ENCODE measurements at regions not wholly inside any gene's neighbourhood (a gene's known extent, or its start where the extent isn't known, plus 50 kb on each side); places are given as distances from the start of the nearest gene placed in this dataset.

DNA sequence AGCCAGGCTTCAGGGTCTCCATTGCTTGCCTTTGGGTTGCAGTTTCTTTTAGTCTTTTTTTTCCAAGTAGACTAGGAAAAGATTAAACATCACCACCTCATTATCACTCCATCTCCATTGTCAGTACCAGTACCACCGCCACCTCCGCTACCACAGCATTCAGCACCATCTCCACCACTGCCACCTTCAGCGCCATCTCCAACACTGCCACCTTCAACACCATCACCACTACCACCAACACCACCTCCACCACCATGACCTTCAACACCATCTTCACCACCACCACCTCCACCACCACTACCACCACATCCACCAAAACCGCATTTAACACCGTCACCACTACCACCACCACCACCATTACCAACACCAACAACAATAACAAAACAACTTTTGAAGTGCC is 141.5 kb upstream of the MPHOSPH6 start:
- Histone ChIP-seq H3K27me3 (replicated peaks in 1 of 7) (peaks cover 0 to 36% (median 0%) of the 10 kb centered on the region in 7 donors), H3K36me3 (no peaks in the 10 kb centered on the region), H3K27ac (no peak overlapping the region), H3K9me3 (peaks cover 0 to 11% (median 0%) of the 10 kb centered on the region in 8 donors), H3K4me1 (no peaks in the 10 kb centered on the region), H3K4me3 (no peak overlapping the region)
- DNase-seq = no peak
- TF ChIP-seq POLR2A (IDR thresholded peaks at IDR 0.05) (no peak), POLR2AphosphoS5 (IDR thresholded peaks at IDR 0.05) (no peak)
- TF ChIP-seq, protein P1, sequence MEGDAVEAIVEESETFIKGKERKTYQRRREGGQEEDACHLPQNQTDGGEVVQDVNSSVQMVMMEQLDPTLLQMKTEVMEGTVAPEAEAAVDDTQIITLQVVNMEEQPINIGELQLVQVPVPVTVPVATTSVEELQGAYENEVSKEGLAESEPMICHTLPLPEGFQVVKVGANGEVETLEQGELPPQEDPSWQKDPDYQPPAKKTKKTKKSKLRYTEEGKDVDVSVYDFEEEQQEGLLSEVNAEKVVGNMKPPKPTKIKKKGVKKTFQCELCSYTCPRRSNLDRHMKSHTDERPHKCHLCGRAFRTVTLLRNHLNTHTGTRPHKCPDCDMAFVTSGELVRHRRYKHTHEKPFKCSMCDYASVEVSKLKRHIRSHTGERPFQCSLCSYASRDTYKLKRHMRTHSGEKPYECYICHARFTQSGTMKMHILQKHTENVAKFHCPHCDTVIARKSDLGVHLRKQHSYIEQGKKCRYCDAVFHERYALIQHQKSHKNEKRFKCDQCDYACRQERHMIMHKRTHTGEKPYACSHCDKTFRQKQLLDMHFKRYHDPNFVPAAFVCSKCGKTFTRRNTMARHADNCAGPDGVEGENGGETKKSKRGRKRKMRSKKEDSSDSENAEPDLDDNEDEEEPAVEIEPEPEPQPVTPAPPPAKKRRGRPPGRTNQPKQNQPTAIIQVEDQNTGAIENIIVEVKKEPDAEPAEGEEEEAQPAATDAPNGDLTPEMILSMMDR (IDR thresholded peaks at IDR 0.05 in 8 of 11, conservative IDR thresholded peaks at IDR 0.05 in 3 of 11) = no peak
- intact Hi-C loops (cut with DNase I; ENCODE audit: low total_unique reads) = no loop called here
- whole genome bisulfite sequencing, 5 donors = 89 to 96% (median 92%) methylated on average over 5 of the region's 5 CpGs

DNA sequence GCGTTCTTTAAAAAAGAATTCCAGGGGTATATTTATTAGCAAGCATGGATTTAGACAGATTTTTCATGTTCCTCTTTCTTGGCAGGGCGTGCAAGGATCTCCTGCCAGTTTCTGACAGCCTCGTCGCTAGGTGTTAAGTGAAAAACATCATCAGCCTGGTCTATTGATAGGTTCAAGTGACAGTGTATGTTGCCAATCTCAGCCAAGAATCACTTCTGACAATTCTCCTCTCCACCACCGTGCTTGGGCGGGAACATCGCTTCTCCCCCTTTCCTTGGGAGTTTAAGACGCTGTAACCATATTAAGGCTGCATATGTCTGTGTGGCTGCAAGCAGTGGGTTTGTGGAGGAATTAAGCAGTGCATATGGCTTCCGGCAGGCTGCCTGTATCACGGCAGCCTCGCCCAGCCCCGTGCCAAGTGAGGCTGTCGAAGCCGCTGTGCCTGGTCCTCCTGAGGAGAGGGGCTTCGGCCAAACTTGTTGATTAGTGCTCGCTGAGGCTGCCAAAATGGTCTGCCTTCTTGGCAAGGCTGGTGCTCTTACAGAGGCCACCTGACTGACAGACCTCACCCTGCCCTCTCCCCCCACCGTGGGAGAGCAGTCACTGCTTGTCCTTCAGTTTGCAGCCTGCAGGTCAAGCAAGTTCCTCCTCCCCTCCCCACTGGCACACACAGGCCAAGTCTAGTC is 132.2 kb upstream of the MPHOSPH6 start:
- Histone ChIP-seq H3K27me3 (replicated peaks in 1 of 7) (peaks cover 0 to 12% (median 0%) of the 10 kb centered on the region in 7 donors), H3K4me3 (no peak overlapping the region), H3K9me3 (peaks cover 0 to 3% (median 0%) of the 10 kb centered on the region in 8 donors), H3K27ac (no peak overlapping the region), H3K4me1 (no peaks in the 10 kb centered on the region), H3K36me3 (no peaks in the 10 kb centered on the region)
- intact Hi-C loops (cut with DNase I; ENCODE audit: low total_unique reads) = no loop called here
- DNase-seq = no peak
- 82 to 84% (median 82%) methylated on average over 16 to 17 of the region's 17 CpGs for WGBS, 5 donors
- TF ChIP-seq POLR2A (IDR thresholded peaks at IDR 0.05) (no peak), POLR2AphosphoS5 (IDR thresholded peaks at IDR 0.05) (no peak)

DNA sequence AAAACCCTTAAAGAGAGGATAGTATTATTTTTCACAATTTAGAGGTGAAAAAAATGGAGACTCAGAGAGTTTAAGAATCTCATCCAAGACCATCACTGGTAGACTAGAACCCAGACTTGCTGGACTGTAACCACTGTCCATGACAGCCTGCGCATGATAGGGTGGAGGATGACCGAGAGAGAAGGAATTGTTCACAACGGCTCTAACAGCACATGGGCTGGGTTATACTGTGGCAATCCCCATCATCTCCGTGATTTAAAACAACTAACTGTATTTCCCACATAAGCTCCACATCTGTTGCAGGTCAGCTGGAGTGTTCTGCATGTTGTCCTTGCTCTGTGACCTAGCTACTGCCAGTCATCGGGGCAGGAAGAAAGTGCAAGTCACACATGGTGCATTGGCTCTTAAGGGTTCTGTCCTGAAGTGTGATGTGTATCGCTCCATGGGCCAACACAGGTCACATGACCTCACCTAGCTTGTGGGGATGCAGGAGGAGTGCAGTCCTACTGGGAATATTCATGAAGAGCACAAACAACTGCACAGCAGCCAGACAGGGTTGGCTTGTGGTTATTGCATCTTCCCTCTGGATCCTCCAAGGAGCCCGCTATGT is 131.2 kb upstream of the MPHOSPH6 start:
- peaks cover 0 to 12% (median 0%) of the 10 kb centered on the region in 7 donors for H3K27me3 ChIP-seq (replicated peaks in 1 of 7)
- intact Hi-C loops (cut with DNase I; ENCODE audit: low total_unique reads) = no loop called here
- no peak overlapping the region for H3K4me3 ChIP-seq
- 67 to 86% (median 85%) methylated on average over 6 to 7 of the region's 7 CpGs for WGBS, 5 donors
- H3K36me3 ChIP-seq = no peaks in the 10 kb centered on the region
- H3K4me1 ChIP-seq = no peaks in the 10 kb centered on the region
- TF ChIP-seq POLR2AphosphoS5 (IDR thresholded peaks at IDR 0.05) = no peak
- TF ChIP-seq, protein P1 (IDR thresholded peaks at IDR 0.05 in 8 of 11, conservative IDR thresholded peaks at IDR 0.05 in 3 of 11) = no peak
- no peak for TF ChIP-seq POLR2A (IDR thresholded peaks at IDR 0.05)
- no peak overlapping the region for H3K27ac ChIP-seq
- H3K9me3 ChIP-seq = no peaks in the 10 kb centered on the region
- DNase-seq = no peak

DNA sequence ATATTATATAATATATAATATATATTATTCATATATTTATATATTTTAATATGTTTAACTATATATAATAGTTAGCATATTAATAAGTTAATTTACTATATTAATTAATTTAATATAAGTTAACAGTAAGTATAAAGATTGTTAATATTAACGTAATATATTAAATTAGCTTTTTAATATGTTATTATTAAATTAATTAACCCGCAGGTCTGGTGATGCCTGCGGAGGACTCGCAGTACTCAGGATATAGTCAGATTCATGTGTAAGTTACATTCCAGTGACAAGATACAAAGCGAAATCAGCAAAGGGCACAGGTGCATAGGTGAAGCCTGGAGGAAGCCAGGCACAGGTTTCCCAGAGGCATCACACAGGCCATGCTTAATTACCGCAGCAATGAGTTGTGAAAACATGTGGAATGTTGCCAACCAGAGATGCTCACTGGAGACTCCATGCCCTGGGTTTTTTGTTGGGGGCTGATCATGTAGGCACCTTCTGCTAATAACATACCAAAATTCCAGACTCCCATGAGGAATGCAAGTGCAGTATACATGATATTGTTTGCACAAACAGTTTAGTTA is 130.4 kb upstream of the MPHOSPH6 start:
- no peak overlapping the region for H3K27ac ChIP-seq
- H3K4me1 ChIP-seq = no peaks in the 10 kb centered on the region
- no peaks in the 10 kb centered on the region for H3K9me3 ChIP-seq
- no peak for DNase-seq
- no peak for TF ChIP-seq POLR2AphosphoS5 (IDR thresholded peaks at IDR 0.05)
- H3K4me3 ChIP-seq = no peak overlapping the region
- no peaks in the 10 kb centered on the region for H3K36me3 ChIP-seq
- peaks cover 0 to 12% (median 0%) of the 10 kb centered on the region in 7 donors for H3K27me3 ChIP-seq (replicated peaks in 1 of 7)
- intact Hi-C loops (cut with DNase I; ENCODE audit: low total_unique reads) = no loop called here
- 93 to 96% (median 94%) methylated on average over 6 of the region's 6 CpGs for WGBS, 5 donors

DNA sequence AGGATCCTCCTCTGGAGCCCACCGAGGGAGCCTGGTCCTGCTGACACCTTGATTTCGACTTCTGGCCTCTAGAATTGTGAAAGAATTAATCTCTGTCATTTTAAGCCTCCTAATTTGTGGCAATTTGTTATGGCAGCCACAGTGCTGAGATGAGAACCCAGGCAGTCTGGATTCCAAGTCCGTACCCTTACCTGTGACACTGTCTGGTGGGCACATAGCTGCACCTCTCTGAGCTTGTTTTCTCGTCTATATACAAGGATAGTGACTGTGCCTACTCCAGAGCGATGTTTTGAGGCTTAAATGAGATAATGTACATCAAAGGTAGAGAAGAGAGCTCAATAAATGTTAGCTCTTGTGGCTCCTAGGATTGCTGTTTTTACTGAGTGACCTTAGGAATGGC is 128.4 kb upstream of the MPHOSPH6 start:
- Histone ChIP-seq H3K27ac (no peak overlapping the region), H3K4me1 (no peaks in the 10 kb centered on the region), H3K36me3 (no peaks in the 10 kb centered on the region), H3K4me3 (no peak overlapping the region), H3K27me3 (replicated peaks in 1 of 7) (peaks cover 0 to 19% (median 0%) of the 10 kb centered on the region in 7 donors), H3K9me3 (no peaks in the 10 kb centered on the region)
- no peak for TF ChIP-seq POLR2A (IDR thresholded peaks at IDR 0.05)
- no peak for TF ChIP-seq POLR2AphosphoS5 (IDR thresholded peaks at IDR 0.05)
- TF ChIP-seq, protein P1 (IDR thresholded peaks at IDR 0.05 in 8 of 11, conservative IDR thresholded peaks at IDR 0.05 in 3 of 11) = no peak
- intact Hi-C loops (cut with DNase I; ENCODE audit: low total_unique reads) = no loop called here
- DNase-seq = no peak
- WGBS, 5 donors = 82 to 86% (median 84%) methylated on average over 5 of the region's 5 CpGs
